SU-DHL-6 (cell line): ENCODE measurements at regions not wholly inside any gene's neighbourhood (a gene's known extent, or its start where the extent isn't known, plus 50 kb on each side); places are given as distances from the start of the nearest gene placed in this dataset.

Experiments
- EZH2phosphoT487 ChIP-seq: fragments of 200-600 bp; sonication (generic), shearing (Covaris generic); conservative IDR thresholded peaks from 2 replicates; pipeline ENCODE4 v1.6.1; 2018; ENCODE audit warnings: mild to moderate bottlenecking, antibody characterized with exemption, low read length, moderate library complexity, mixed read lengths
- TF ChIP-seq, protein P1 (sequence below): fragments of 200-600 bp; sonication (generic); IDR thresholded peaks from one replicate; pipeline ENCODE4 v1.5.1; 2017; ENCODE audit warnings: antibody characterized with exemption, mild to moderate bottlenecking, low read length, moderate library complexity; ENCODE audit not compliant: insufficient read depth, poor library complexity, severe bottlenecking

DNA sequence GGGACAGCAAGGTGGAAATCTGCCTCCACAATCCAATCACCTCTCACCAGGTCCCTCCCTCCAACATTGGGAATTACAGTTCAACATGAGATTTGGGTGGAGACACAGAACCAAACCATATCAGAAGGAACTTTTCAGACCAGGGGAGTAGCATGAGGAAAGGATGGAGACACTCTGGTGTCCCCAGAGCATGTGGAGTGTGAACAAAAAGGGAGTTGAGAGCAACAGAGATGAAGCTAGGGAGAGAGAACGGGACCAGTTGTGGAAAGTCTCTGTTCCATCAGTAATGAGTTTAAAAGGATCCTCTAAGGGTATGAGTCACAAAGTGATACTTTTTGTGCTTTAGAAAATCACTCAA, 382.0 kb downstream of the SFMBT2 start:
- TF ChIP-seq, protein P1, sequence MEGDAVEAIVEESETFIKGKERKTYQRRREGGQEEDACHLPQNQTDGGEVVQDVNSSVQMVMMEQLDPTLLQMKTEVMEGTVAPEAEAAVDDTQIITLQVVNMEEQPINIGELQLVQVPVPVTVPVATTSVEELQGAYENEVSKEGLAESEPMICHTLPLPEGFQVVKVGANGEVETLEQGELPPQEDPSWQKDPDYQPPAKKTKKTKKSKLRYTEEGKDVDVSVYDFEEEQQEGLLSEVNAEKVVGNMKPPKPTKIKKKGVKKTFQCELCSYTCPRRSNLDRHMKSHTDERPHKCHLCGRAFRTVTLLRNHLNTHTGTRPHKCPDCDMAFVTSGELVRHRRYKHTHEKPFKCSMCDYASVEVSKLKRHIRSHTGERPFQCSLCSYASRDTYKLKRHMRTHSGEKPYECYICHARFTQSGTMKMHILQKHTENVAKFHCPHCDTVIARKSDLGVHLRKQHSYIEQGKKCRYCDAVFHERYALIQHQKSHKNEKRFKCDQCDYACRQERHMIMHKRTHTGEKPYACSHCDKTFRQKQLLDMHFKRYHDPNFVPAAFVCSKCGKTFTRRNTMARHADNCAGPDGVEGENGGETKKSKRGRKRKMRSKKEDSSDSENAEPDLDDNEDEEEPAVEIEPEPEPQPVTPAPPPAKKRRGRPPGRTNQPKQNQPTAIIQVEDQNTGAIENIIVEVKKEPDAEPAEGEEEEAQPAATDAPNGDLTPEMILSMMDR = no peak
- no peak for TF ChIP-seq EZH2phosphoT487
